HepG2 (cell line): ENCODE measurements at regions not wholly inside any gene's neighbourhood (a gene's known extent, or its start where the extent isn't known, plus 50 kb on each side); places are given as distances from the start of the nearest gene placed in this dataset.

Experiments used
- ATAC-seq: fragments of 200-7000 bp; cut with Tn5 transposase; 3 replicates; pipeline ENCODE4 v1.9.1; 2020; ENCODE audit warnings: mild to moderate bottlenecking, moderate library complexity
- BruUV-seq: library from RNA; stranded (reverse); fragments of 400-500 nt; replicated peaks from 2 replicates; lab custom pipeline; 2021; lab: Mats Ljungman, UMichigan
- CTCF ChIA-PET: fragments of 300-600 bp; formaldehyde crosslinking; extraction: SDS; loops from one replicate; lab custom pipeline; 2021; ENCODE audit warnings: low total read pairs, inconsistent platforms, low intra/inter-chr PET ratio; lab: Yijun Ruan, JAX
- POLR2A ChIA-PET: fragments of 350-600 bp; sonication (Branson Sonifier 250); formaldehyde crosslinking; loops from one replicate; lab custom pipeline; 2020; ENCODE audit warnings: antibody characterized with exemption, inconsistent platforms; lab: Yijun Ruan, JAX
- DNase-seq: peaks from one replicate; pipeline ENCODE4 v3.0.0-alpha.2; 2015; ENCODE audit warnings: low spot score
- FAIRE-seq: peaks from 3 replicates; lab custom pipeline; 2011; peaks lifted over from hg19 to GRCh38; lab: Jason Lieb, UNC
- H2AFZ ChIP-seq: one replicate; pipeline ENCODE4 v1.6.1; 2011; ENCODE audit warnings: low read length, inconsistent platforms
- H3K27ac ChIP-seq: fragments of 300-600 bp; 3 replicates; pipeline ENCODE4 v1.8.0; 2011; ENCODE audit warnings: mixed run types, mild to moderate bottlenecking, mixed read lengths, low read length, inconsistent platforms; ENCODE audit not compliant: insufficient read depth; ENCODE audit errors: extremely low read length
- H3K27me3 ChIP-seq, 2 experiments: fragments of 200-600 bp in 1 of 2; 2 replicates in 1 of 2; 3 replicates in 1 of 2; pipeline versions ENCODE4 v1.6.0 to v1.8.0; 2011; ENCODE audit warnings: low read length in 2 of 2, mild to moderate bottlenecking in 2 of 2, moderate library complexity in 2 of 2, inconsistent platforms in 1 of 2; ENCODE audit not compliant: insufficient read depth in 2 of 2, control insufficient read depth in 1 of 2
- H3K36me3 ChIP-seq, 2 experiments: fragments of 200-600 bp in 1 of 2; replicated peaks in 1 of 2; 2 replicates in 1 of 2; 3 replicates in 1 of 2; pipeline versions ENCODE4 v1.5.1 to v1.8.0; 2011; ENCODE audit warnings: low read length in 2 of 2, inconsistent platforms in 1 of 2; ENCODE audit not compliant: insufficient read depth in 2 of 2, control insufficient read depth in 1 of 2
- H3K4me1 ChIP-seq: 2 replicates; pipeline ENCODE4 v1.5.1; 2012; ENCODE audit warnings: low read length, inconsistent platforms; ENCODE audit not compliant: insufficient read depth
- H3K4me2 ChIP-seq: 2 replicates; pipeline ENCODE4 v1.6.0; 2011; ENCODE audit warnings: low read depth, low read length, inconsistent platforms
- H3K4me3 ChIP-seq, 3 experiments: fragments of 200-600 bp in 1 of 3; sonication (generic), shearing (Covaris generic) in 1 of 3; replicated peaks in 1 of 3; 2 replicates each; pipeline ENCODE4 v1.5.1; 2011 to 2016; ENCODE audit warnings: low read length in 3 of 3, inconsistent platforms in 2 of 3, low read depth in 2 of 3, mild to moderate bottlenecking in 2 of 3, control low read depth in 1 of 3, mixed read lengths in 1 of 3; ENCODE audit not compliant: insufficient read depth in 1 of 3
- H3K79me2 ChIP-seq: one replicate; pipeline ENCODE4 v1.6.1; 2011; ENCODE audit warnings: low read length, inconsistent platforms; ENCODE audit not compliant: insufficient read depth
- H3K9ac ChIP-seq: 2 replicates; pipeline ENCODE4 v1.6.0; 2011; ENCODE audit warnings: mild to moderate bottlenecking, low read depth, low read length, inconsistent platforms; ENCODE audit not compliant: insufficient read depth
- H3K9me3 ChIP-seq: 2 replicates; pipeline ENCODE4 v1.5.1; 2012; ENCODE audit warnings: mild to moderate bottlenecking, low read length
- H4K20me1 ChIP-seq: 2 replicates; pipeline ENCODE4 v1.6.0; 2011; ENCODE audit warnings: inconsistent platforms, mild to moderate bottlenecking, low read length, moderate library complexity; ENCODE audit not compliant: insufficient read depth
- AHR ChIP-seq: IDR thresholded peaks from 2 replicates; pipeline ENCODE4 v1.6.1; 2018; ENCODE audit warnings: missing genetic modification reagents, missing compliant biosample characterization
- BRD4 ChIP-seq: sonication (generic); formaldehyde crosslinking; IDR thresholded peaks from 2 replicates; pipeline ENCODE4 v1.4.0; 2020; ENCODE audit warnings: missing genetic modification reagents
- HOXA3 ChIP-seq: sonication (generic); formaldehyde crosslinking; IDR thresholded peaks from 2 replicates; pipeline ENCODE4 v1.5.0; 2020; ENCODE audit warnings: missing genetic modification reagents
- KLF6 ChIP-seq: IDR thresholded peaks from 2 replicates; pipeline ENCODE4 v1.8.0; 2016; ENCODE audit warnings: missing biosample characterization, missing genetic modification reagents
- SCMH1 ChIP-seq: sonication (generic); formaldehyde crosslinking; IDR thresholded peaks from 2 replicates; pipeline ENCODE4 v1.9.0; 2021; ENCODE audit warnings: missing genetic modification reagents, mild to moderate bottlenecking, borderline replicate concordance
- ZNF562 ChIP-seq: sonication (generic); formaldehyde crosslinking; IDR thresholded peaks from 2 replicates; pipeline ENCODE4 v1.8.0; 2022; ENCODE audit warnings: missing genetic modification reagents, borderline replicate concordance
- ZNF891 ChIP-seq: sonication (generic); formaldehyde crosslinking; IDR thresholded peaks from 2 replicates; pipeline ENCODE4 v1.5.0; 2020; ENCODE audit warnings: mild to moderate bottlenecking, missing genetic modification reagents
- WGBS: methylation state at CpG from one replicate; pipeline ENCODE4 v1.1.6; 2017; ENCODE audit warnings: low lambda C conversion rate; 5-methylcytosine and 5-hydroxymethylcytosine counted together
- in situ Hi-C: cut with HindIII; loops from 2 replicates; pipeline ENCODE4 v1.10.0; 2017; ENCODE audit warnings: low pct_unique_long_range_greater_than_20kb; ENCODE audit not compliant: extremely low pct_ligation_motif_present
- intact Hi-C: fragments of 100-400 bp; cut with micrococcal nuclease; formaldehyde crosslinking; loops from one replicate; pipeline ENCODE4 v1.10.0; 2022; ENCODE audit not compliant: unreplicated experiment
- TF ChIP-seq, protein P1 (sequence below): sonication (generic); formaldehyde crosslinking; IDR thresholded peaks from 2 replicates; pipeline ENCODE4 v1.4.0; 2020; ENCODE audit warnings: mild to moderate bottlenecking, missing genetic modification reagents, borderline replicate concordance
- TF ChIP-seq, protein P2 (sequence below): sonication (generic); formaldehyde crosslinking; IDR thresholded peaks from 2 replicates; pipeline ENCODE4 v1.4.0; 2020; ENCODE audit warnings: mild to moderate bottlenecking, missing genetic modification reagents
- TF ChIP-seq, protein P3 (sequence below): IDR thresholded peaks from 2 replicates; pipeline ENCODE4 v1.6.1; 2016; ENCODE audit warnings: missing biosample characterization, missing genetic modification reagents, low read depth

DNA sequence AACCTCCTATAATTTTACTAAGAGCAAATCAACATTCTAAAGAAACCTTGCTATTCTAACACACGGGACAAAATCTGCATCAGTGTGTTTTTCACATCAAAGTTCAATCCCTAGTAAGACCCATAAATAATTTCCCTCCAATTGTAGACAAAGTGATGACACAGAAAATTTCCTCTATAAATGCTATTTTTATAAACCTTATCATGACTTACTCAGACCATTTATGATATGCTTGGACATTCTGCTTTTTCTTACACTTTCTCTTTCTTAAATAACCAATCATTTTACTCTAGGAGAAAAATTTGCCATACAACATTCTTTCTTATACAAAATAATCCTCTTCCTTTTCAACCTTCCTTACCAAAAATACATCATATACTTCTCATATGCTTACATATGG lies 67.0 kb downstream of the SDR9C7 start:
- FAIRE-seq (no peak), ATAC-seq (no peak), DNase-seq (no peak)
- Histone ChIP-seq H3K27me3 (no peaks in the 10 kb centered on the region; a peak in 1 of 5 replicates), H3K36me3 (no peaks in the 10 kb centered on the region), H3K27ac (no peak overlapping the region), H3K4me2 (no peak overlapping the region), H3K9me3 (peaks cover 60% of the 10 kb centered on the region), H3K4me3 (no peak overlapping the region), H4K20me1 (no peaks in the 10 kb centered on the region), H3K9ac (no peak overlapping the region), H3K4me1 (no peaks in the 10 kb centered on the region), H3K79me2 (no peaks in the 10 kb centered on the region), H2AFZ (no peak overlapping the region)
- in situ Hi-C loops = no loop called here
- 0% methylated on average over 1 of the region's 1 CpG for WGBS
- no TSS peak for BruUV-seq
- POLR2A ChIA-PET = no interaction called here
- intact Hi-C loops = no loop called here
- CTCF ChIA-PET = no interaction called here
- TF ChIP-seq, protein P1, sequence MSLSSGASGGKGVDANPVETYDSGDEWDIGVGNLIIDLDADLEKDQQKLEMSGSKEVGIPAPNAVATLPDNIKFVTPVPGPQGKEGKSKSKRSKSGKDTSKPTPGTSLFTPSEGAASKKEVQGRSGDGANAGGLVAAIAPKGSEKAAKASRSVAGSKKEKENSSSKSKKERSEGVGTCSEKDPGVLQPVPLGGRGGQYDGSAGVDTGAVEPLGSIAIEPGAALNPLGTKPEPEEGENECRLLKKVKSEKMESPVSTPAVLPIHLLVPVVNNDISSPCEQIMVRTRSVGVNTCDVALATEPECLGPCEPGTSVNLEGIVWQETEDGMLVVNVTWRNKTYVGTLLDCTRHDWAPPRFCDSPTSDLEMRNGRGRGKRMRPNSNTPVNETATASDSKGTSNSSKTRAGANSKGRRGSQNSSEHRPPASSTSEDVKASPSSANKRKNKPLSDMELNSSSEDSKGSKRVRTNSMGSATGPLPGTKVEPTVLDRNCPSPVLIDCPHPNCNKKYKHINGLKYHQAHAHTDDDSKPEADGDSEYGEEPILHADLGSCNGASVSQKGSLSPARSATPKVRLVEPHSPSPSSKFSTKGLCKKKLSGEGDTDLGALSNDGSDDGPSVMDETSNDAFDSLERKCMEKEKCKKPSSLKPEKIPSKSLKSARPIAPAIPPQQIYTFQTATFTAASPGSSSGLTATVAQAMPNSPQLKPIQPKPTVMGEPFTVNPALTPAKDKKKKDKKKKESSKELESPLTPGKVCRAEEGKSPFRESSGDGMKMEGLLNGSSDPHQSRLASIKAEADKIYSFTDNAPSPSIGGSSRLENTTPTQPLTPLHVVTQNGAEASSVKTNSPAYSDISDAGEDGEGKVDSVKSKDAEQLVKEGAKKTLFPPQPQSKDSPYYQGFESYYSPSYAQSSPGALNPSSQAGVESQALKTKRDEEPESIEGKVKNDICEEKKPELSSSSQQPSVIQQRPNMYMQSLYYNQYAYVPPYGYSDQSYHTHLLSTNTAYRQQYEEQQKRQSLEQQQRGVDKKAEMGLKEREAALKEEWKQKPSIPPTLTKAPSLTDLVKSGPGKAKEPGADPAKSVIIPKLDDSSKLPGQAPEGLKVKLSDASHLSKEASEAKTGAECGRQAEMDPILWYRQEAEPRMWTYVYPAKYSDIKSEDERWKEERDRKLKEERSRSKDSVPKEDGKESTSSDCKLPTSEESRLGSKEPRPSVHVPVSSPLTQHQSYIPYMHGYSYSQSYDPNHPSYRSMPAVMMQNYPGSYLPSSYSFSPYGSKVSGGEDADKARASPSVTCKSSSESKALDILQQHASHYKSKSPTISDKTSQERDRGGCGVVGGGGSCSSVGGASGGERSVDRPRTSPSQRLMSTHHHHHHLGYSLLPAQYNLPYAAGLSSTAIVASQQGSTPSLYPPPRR = no peak
- TF ChIP-seq KLF6 = no peak
- no peak for TF ChIP-seq ZNF891 (CRISPR knock-in tag)
- TF ChIP-seq, protein P2, sequence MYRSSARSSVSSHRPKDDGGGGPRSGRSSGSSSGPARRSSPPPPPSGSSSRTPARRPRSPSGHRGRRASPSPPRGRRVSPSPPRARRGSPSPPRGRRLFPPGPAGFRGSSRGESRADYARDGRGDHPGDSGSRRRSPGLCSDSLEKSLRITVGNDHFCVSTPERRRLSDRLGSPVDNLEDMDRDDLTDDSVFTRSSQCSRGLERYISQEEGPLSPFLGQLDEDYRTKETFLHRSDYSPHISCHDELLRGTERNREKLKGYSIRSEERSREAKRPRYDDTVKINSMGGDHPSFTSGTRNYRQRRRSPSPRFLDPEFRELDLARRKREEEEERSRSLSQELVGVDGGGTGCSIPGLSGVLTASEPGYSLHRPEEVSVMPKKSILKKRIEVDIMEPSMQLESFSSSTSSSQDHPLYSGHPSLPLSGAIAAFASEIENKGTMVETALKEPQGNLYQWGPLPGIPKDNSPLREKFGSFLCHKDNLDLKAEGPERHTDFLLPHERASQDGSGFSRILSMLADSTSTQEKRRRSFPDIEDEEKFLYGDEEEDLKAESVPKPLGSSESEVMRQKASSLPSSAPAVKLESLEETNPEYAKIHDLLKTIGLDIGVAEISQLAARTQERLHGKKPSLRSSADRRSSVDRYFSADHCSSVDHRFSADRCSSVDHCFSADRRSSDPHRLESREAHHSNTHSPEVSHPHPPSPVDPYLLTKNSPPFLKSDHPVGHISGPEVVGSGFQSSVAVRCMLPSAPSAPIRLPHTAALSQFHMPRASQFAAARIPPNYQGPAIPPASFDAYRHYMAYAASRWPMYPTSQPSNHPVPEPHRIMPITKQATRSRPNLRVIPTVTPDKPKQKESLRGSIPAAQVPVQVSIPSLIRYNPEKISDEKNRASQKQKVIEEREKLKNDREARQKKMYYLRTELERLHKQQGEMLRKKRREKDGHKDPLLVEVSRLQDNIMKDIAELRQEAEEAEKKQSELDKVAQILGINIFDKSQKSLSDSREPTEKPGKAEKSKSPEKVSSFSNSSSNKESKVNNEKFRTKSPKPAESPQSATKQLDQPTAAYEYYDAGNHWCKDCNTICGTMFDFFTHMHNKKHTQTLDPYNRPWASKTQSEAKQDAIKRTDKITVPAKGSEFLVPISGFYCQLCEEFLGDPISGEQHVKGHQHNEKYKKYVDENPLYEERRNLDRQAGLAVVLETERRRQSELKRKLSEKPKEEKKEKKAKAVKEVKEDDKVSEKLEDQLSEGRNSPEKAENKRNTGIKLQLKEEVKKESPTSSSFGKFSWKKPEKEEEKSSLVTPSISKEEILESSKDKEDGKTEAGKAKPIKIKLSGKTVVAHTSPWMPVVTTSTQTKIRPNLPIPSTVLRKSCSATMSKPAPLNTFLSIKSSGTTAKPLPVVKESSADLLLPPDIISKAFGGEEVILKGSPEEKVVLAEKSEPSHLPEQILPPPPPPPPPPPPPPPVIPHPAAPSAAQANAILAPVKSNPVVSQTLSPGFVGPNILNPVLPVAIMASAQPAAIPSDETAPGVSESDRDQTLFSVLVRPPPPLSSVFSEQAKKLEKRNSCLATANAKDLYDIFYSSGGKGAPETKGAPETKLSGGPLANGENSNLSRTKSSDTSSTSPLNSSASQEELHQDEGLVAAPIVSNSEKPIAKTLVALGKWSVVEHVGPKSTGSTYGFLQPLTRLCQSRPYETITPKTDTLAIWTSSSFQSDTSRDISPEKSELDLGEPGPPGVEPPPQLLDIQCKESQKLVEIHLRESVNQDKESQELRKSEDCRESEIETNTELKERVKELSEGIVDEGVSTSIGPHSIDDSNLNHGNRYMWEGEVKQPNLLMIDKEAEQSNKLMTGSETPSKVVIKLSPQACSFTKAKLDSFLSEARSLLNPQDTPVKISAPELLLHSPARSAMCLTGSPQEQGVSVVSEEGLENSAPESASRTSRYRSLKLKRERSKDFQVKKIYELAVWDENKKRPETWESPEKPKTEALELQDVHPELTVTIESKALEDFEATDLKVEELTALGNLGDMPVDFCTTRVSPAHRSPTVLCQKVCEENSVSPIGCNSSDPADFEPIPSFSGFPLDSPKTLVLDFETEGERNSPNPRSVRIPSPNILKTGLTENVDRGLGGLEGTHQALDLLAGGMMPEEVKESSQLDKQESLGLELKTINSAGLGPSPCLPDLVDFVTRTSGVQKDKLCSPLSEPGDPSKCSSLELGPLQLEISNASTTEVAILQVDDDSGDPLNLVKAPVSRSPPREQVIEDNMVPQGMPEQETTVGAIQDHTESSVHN (CRISPR knock-in tag) = no peak
- TF ChIP-seq, protein P3, sequence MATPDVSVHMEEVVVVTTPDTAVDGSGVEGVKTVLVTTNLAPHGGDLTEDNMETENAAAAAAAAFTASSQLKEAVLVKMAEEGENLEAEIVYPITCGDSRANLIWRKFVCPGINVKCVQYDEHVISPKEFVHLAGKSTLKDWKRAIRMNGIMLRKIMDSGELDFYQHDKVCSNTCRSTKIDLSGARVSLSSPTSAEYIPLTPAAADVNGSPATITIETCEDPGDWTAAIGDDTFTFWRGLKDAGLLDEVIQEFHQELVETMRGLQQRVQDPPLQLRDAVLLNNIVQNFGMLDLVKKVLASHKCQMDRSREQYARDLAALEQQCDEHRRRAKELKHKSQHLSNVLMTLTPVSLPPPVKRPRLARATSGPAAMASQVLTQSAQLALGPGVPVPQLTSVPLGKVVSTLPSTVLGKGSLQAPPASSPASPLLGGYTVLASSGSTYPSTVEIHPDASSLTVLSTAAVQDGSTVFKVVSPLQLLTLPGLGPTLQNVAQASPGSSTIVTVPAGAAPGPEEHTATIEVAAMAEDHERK (CRISPR knock-in tag) = no peak
- TF ChIP-seq HOXA3 (CRISPR knock-in tag) = no peak
- TF ChIP-seq ZNF562 = no peak
- TF ChIP-seq AHR = no peak
- TF ChIP-seq SCMH1 (CRISPR knock-in tag) = no peak
- no peak for TF ChIP-seq BRD4 (CRISPR knock-in tag)
